H9 (cell line): ENCODE measurements at regions not wholly inside any gene's neighbourhood (a gene's known extent, or its start where the extent isn't known, plus 50 kb on each side); places are given as distances from the start of the nearest gene placed in this dataset.

Source experiments
- DNase-seq: peaks from one replicate; pipeline ENCODE4 v3.0.0-alpha.2; 2017
- H2AFZ ChIP-seq: one replicate; pipeline ENCODE4 v1.6.1; 2013; ENCODE audit warnings: mild to moderate bottlenecking, low read length, control low read depth, moderate library complexity
- H2AK5ac ChIP-seq: 2 replicates; pipeline ENCODE4 v1.6.1; 2013; ENCODE audit warnings: low read length, control low read depth, mixed read lengths; ENCODE audit not compliant: insufficient read length
- H2BK120ac ChIP-seq: one replicate; pipeline ENCODE4 v1.6.1; 2013; ENCODE audit warnings: low read depth, mild to moderate bottlenecking, low read length, control low read depth, inconsistent platforms; ENCODE audit not compliant: poor library complexity, severe bottlenecking
- H2BK12ac ChIP-seq: 2 replicates; pipeline ENCODE4 v1.6.1; 2013; ENCODE audit warnings: low read length, control low read depth, mixed read lengths, low read depth; ENCODE audit not compliant: insufficient read length
- H2BK15ac ChIP-seq: 2 replicates; pipeline ENCODE4 v1.6.1; 2013; ENCODE audit warnings: low read depth, low read length, control low read depth
- H2BK20ac ChIP-seq: one replicate; pipeline ENCODE4 v1.6.1; 2013; ENCODE audit warnings: low read depth, mild to moderate bottlenecking, low read length, control low read depth, inconsistent platforms; ENCODE audit not compliant: poor library complexity, severe bottlenecking
- H2BK5ac ChIP-seq: 2 replicates; pipeline ENCODE4 v1.6.1; 2013; ENCODE audit warnings: low read length, control low read depth, mixed read lengths; ENCODE audit not compliant: insufficient read length
- H3K14ac ChIP-seq: 2 replicates; pipeline ENCODE4 v1.6.1; 2013; ENCODE audit warnings: low read length, control low read depth; ENCODE audit not compliant: insufficient read depth
- H3K18ac ChIP-seq: 2 replicates; pipeline ENCODE4 v1.6.1; 2013; ENCODE audit warnings: low read depth, mild to moderate bottlenecking, mixed read lengths, low read length, control low read depth; ENCODE audit not compliant: insufficient read length
- H3K23ac ChIP-seq: 2 replicates; pipeline ENCODE4 v1.6.1; 2013; ENCODE audit warnings: low read length, control low read depth, mixed read lengths, low read depth; ENCODE audit not compliant: insufficient read length
- H3K23me2 ChIP-seq: 2 replicates; pipeline ENCODE4 v1.6.1; 2013; ENCODE audit warnings: low read depth, mild to moderate bottlenecking, mixed read lengths, low read length, control low read depth; ENCODE audit not compliant: insufficient read length, poor library complexity, severe bottlenecking
- H3K27ac ChIP-seq: 2 replicates; pipeline ENCODE4 v1.5.1; 2013; ENCODE audit warnings: low read length, control low read depth, mixed read lengths, low read depth; ENCODE audit not compliant: insufficient read length
- H3K27me3 ChIP-seq: 2 replicates; pipeline ENCODE4 v1.6.1; 2013; ENCODE audit warnings: low read length, control low read depth, inconsistent platforms; ENCODE audit not compliant: insufficient read depth
- H3K4ac ChIP-seq: 2 replicates; pipeline ENCODE4 v1.6.1; 2013; ENCODE audit warnings: low read depth, mild to moderate bottlenecking, control low read depth, inconsistent platforms, low read length, moderate library complexity
- H3K4me1 ChIP-seq: 2 replicates; pipeline ENCODE4 v1.6.1; 2013; ENCODE audit warnings: low read length, control low read depth, inconsistent platforms; ENCODE audit not compliant: insufficient read depth
- H3K4me2 ChIP-seq: 2 replicates; pipeline ENCODE4 v1.6.1; 2013; ENCODE audit warnings: low read length, control low read depth, mixed read lengths; ENCODE audit not compliant: insufficient read length, insufficient read depth
- H3K56ac ChIP-seq: 2 replicates; pipeline ENCODE4 v1.6.1; 2013; ENCODE audit warnings: low read depth, mild to moderate bottlenecking, mixed read lengths, low read length, control low read depth; ENCODE audit not compliant: insufficient read length
- H3K79me1 ChIP-seq: 2 replicates; pipeline ENCODE4 v1.6.1; 2013; ENCODE audit warnings: low read depth, mild to moderate bottlenecking, moderate library complexity, low read length, control low read depth, inconsistent platforms; ENCODE audit not compliant: insufficient read depth, poor library complexity, severe bottlenecking
- H3K79me2 ChIP-seq: 2 replicates; pipeline ENCODE4 v1.6.1; 2013; ENCODE audit warnings: low read length, control low read depth, inconsistent platforms; ENCODE audit not compliant: insufficient read depth
- H3K9ac ChIP-seq: 2 replicates; pipeline ENCODE4 v1.6.1; 2013; ENCODE audit warnings: low read length, control low read depth, mixed read lengths; ENCODE audit not compliant: insufficient read length; ENCODE audit errors: extremely low read depth
- H3K9me3 ChIP-seq: one replicate; pipeline ENCODE4 v1.6.1; 2013; ENCODE audit warnings: low read depth, low read length, inconsistent platforms; ENCODE audit not compliant: control insufficient read depth
- H3T11ph ChIP-seq: one replicate; pipeline ENCODE4 v1.6.1; 2013; ENCODE audit warnings: mild to moderate bottlenecking, low read length, control low read depth, inconsistent platforms
- H4K20me1 ChIP-seq: one replicate; pipeline ENCODE4 v1.6.1; 2013; ENCODE audit not compliant: control insufficient read depth, insufficient read length, insufficient read depth
- H4K5ac ChIP-seq: 2 replicates; pipeline ENCODE4 v1.6.1; 2013; ENCODE audit warnings: low read depth, mild to moderate bottlenecking, mixed read lengths, low read length, control low read depth; ENCODE audit not compliant: insufficient read length
- H4K8ac ChIP-seq: replicated peaks from 2 replicates; pipeline ENCODE4 v1.6.1; 2013; ENCODE audit warnings: low read length, control low read depth, mixed read lengths, low read depth; ENCODE audit not compliant: insufficient read length
- H4K91ac ChIP-seq: 2 replicates; pipeline ENCODE4 v1.6.1; 2013; ENCODE audit warnings: low read depth, mild to moderate bottlenecking, moderate library complexity, mixed read lengths, low read length, control low read depth; ENCODE audit not compliant: insufficient read length
- H3K27ac Mint-ChIP-seq, 3 experiments: 2 replicates in 2 of 3; 3 replicates in 1 of 3; pipeline ENCODE4 v1.8.0; 2020 to 2021; ENCODE audit warnings: mixed read lengths in 3 of 3, mild to moderate bottlenecking in 1 of 3, moderate library complexity in 1 of 3
- H3K27me3 Mint-ChIP-seq: 2 replicates; pipeline ENCODE4 v1.8.0; 2021; ENCODE audit warnings: low read depth, mild to moderate bottlenecking, moderate library complexity, mixed read lengths
- H3K36me3 Mint-ChIP-seq, 3 experiments: 2 replicates in 2 of 3; 3 replicates in 1 of 3; pipeline ENCODE4 v1.8.0; 2020 to 2021; ENCODE audit warnings: low read depth in 3 of 3, mixed read lengths in 3 of 3; ENCODE audit not compliant: insufficient read depth in 1 of 3
- H3K4me1 Mint-ChIP-seq, 2 experiments: 2 replicates each; pipeline ENCODE4 v1.8.0; 2020; ENCODE audit warnings: mixed read lengths in 2 of 2
- H3K4me3 Mint-ChIP-seq, 2 experiments: 2 replicates in 1 of 2; 3 replicates in 1 of 2; pipeline ENCODE4 v1.8.0; 2020 to 2021; ENCODE audit warnings: mild to moderate bottlenecking in 2 of 2, mixed read lengths in 2 of 2, moderate library complexity in 1 of 2
- H3K9me3 Mint-ChIP-seq, 2 experiments: 2 replicates in 1 of 2; 3 replicates in 1 of 2; pipeline ENCODE4 v1.8.0; 2020; ENCODE audit warnings: mild to moderate bottlenecking in 2 of 2, mixed read lengths in 2 of 2, moderate library complexity in 1 of 2
- CTCF ChIP-seq: fragments of 200-600 bp; sonication (generic); conservative IDR thresholded peaks from 3 replicates; pipeline ENCODE4 v1.8.0; 2021; ENCODE audit warnings: antibody characterized with exemption, mild to moderate bottlenecking
- WGBS: extraction: QIAGEN DNeasy Blood & Tissue Kit; methylation state at CpG from one replicate; pipeline ENCODE4 v1.1.7; 2013; ENCODE audit warnings: missing lambda C conversion rate, low lambda C conversion rate, mixed read lengths; ENCODE audit not compliant: insufficient read length; ENCODE audit errors: extremely low coverage; 5-methylcytosine and 5-hydroxymethylcytosine counted together

GRCh38 chr7:115471891-115472290, 550.0 kb downstream of the MDFIC start:
- Histone ChIP-seq H3K18ac (no peak overlapping the region), H3K27me3 (no peaks in the 10 kb centered on the region), H3K4ac (no peak overlapping the region), H3K23ac (no peak overlapping the region), H2AK5ac (no peak overlapping the region), H4K5ac (no peak overlapping the region), H2BK15ac (no peak overlapping the region), H3K14ac (no peak overlapping the region), H4K91ac (no peak overlapping the region), H4K8ac (no peak overlapping the region), H3K79me2 (no peaks in the 10 kb centered on the region), H3K56ac (no peak overlapping the region), H2BK120ac (no peak overlapping the region), H3K9me3 (no peaks in the 10 kb centered on the region), H3K23me2 (peaks cover 5% of the 10 kb centered on the region), H2AFZ (no peak overlapping the region), H3T11ph (no peak overlapping the region), H2BK20ac (no peak overlapping the region), H3K4me2 (no peak overlapping the region), H3K79me1 (no peaks in the 10 kb centered on the region), H4K20me1 (no peaks in the 10 kb centered on the region), H3K27ac (no peak overlapping the region), H2BK5ac (no peak overlapping the region), H3K4me1 (no peaks in the 10 kb centered on the region; the same call in 1 of the 2 replicates), H2BK12ac (no peak overlapping the region), H3K9ac (no peak overlapping the region)
- no peaks in the 10 kb centered on the region for H3K9me3 Mint-ChIP-seq
- no CpG with 5 or more reads among the region's 1 CpG for WGBS
- no peaks in the 10 kb centered on the region for H3K36me3 Mint-ChIP-seq
- no peak overlapping the region for H3K4me3 Mint-ChIP-seq
- no peak overlapping the region for H3K27ac Mint-ChIP-seq
- peaks cover 18% of the 10 kb centered on the region for H3K27me3 Mint-ChIP-seq
- TF ChIP-seq CTCF: no peak
- DNase-seq: no peak
- H3K4me1 Mint-ChIP-seq: peaks cover 16 to 17% of the 10 kb centered on the region in 2 experiments
